ENCODE measurements at regions not wholly inside any gene's neighbourhood (a gene's known extent, or its start where the extent isn't known, plus 50 kb on each side); places are given as distances from the start of the nearest gene placed in this dataset.

DNA sequence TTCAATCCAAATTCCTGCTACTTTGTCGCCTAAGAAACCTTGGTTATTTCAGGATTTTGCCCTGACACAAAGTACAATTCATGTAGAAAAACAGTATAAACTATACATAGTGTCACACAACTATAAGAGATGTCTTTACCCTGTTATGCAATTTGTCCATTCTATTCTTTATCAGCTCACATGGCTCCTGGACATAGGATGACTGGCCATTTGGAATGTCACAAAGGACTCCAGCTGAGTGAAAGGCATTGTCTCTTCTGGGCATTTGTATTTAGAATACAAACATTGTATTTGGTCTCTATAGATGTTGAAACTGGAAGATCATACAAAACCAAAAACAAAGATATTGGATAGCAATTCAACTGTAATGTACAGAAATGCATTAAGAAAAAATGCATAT is 944.6 kb upstream of the LRRTM1 start:
- Histone ChIP-seq H3K79me2 (ENCODE audit: insufficient read depth, low read length) (no peaks in the 10 kb centered on the region), H3K4me2 (ENCODE audit: low read depth, low read length, poor library complexity, severe bottlenecking) (no peak overlapping the region), H3K9ac (ENCODE audit: low read depth, low read length, poor library complexity, severe bottlenecking) (no peak overlapping the region), H3K27me3 (ENCODE audit: insufficient read depth, low read length, poor library complexity, severe bottlenecking) (no peaks in the 10 kb centered on the region), H3F3A (ENCODE audit: low read depth) (no peaks in the 10 kb centered on the region), H3K9me3 (ENCODE audit: insufficient read depth, low read depth, low read length) (no peaks in the 10 kb centered on the region), H3K36me3 (ENCODE audit: insufficient read depth, low read length) (no peaks in the 10 kb centered on the region), H3K4me3 (ENCODE audit: low read length, poor library complexity, severe bottlenecking) (no peak overlapping the region), H4K20me1 (ENCODE audit: insufficient read depth, low read length, poor library complexity, severe bottlenecking) (no peaks in the 10 kb centered on the region), H2AFZ (ENCODE audit: low read length) (no peak overlapping the region), H3K9me2 (replicated peaks; ENCODE audit: low read depth, low read length) (no peaks in the 10 kb centered on the region), H3K4me1 (ENCODE audit: insufficient read depth, low read length, poor library complexity, severe bottlenecking) (no peaks in the 10 kb centered on the region)
- TF ChIP-seq, protein P1, sequence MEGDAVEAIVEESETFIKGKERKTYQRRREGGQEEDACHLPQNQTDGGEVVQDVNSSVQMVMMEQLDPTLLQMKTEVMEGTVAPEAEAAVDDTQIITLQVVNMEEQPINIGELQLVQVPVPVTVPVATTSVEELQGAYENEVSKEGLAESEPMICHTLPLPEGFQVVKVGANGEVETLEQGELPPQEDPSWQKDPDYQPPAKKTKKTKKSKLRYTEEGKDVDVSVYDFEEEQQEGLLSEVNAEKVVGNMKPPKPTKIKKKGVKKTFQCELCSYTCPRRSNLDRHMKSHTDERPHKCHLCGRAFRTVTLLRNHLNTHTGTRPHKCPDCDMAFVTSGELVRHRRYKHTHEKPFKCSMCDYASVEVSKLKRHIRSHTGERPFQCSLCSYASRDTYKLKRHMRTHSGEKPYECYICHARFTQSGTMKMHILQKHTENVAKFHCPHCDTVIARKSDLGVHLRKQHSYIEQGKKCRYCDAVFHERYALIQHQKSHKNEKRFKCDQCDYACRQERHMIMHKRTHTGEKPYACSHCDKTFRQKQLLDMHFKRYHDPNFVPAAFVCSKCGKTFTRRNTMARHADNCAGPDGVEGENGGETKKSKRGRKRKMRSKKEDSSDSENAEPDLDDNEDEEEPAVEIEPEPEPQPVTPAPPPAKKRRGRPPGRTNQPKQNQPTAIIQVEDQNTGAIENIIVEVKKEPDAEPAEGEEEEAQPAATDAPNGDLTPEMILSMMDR (conservative IDR thresholded peaks at IDR 0.05; ENCODE audit: low read length): no peak
- no peak for TF ChIP-seq EZH2phosphoT487 (IDR thresholded peaks at IDR 0.05; ENCODE audit: borderline replicate concordance)

- H3K9me2 ChIP-seq (replicated peaks; ENCODE audit: low read depth, low read length): no peaks in the 10 kb centered on the region
These were observed 943.1 kb upstream of the LRRTM1 start for GRCh38 chr2:81247648-81248047.

GRCh38 chr2:81242501-81242900 is 937.9 kb upstream of the LRRTM1 start:
- Histone ChIP-seq H3K27me3 (ENCODE audit: insufficient read depth, low read length, poor library complexity, severe bottlenecking) (no peaks in the 10 kb centered on the region), H3F3A (ENCODE audit: low read depth) (no peaks in the 10 kb centered on the region), H2AFZ (ENCODE audit: low read length) (no peak overlapping the region), H3K9me3 (ENCODE audit: insufficient read depth, low read depth, low read length) (no peaks in the 10 kb centered on the region), H3K4me2 (ENCODE audit: low read depth, low read length, poor library complexity, severe bottlenecking) (no peak overlapping the region), H3K36me3 (ENCODE audit: insufficient read depth, low read length) (no peaks in the 10 kb centered on the region), H3K4me1 (ENCODE audit: insufficient read depth, low read length, poor library complexity, severe bottlenecking) (no peaks in the 10 kb centered on the region), H4K20me1 (ENCODE audit: insufficient read depth, low read length, poor library complexity, severe bottlenecking) (no peaks in the 10 kb centered on the region), H3K9me2 (replicated peaks; ENCODE audit: low read depth, low read length) (no peaks in the 10 kb centered on the region), H3K4me3 (ENCODE audit: low read length, poor library complexity, severe bottlenecking) (no peak overlapping the region), H3K9ac (ENCODE audit: low read depth, low read length, poor library complexity, severe bottlenecking) (no peak overlapping the region), H3K79me2 (ENCODE audit: insufficient read depth, low read length) (no peaks in the 10 kb centered on the region)
- TF ChIP-seq, protein P1 (conservative IDR thresholded peaks at IDR 0.05; ENCODE audit: low read length): no peak
- TF ChIP-seq EZH2phosphoT487 (IDR thresholded peaks at IDR 0.05; ENCODE audit: borderline replicate concordance): no peak

More at GRCh38 chr2:81247648-81248047, 943.1 kb upstream of the LRRTM1 start:
- Histone ChIP-seq H3K4me3 (ENCODE audit: low read length, poor library complexity, severe bottlenecking) (no peak overlapping the region), H3F3A (ENCODE audit: low read depth) (no peaks in the 10 kb centered on the region), H3K9ac (ENCODE audit: low read depth, low read length, poor library complexity, severe bottlenecking) (no peak overlapping the region), H3K79me2 (ENCODE audit: insufficient read depth, low read length) (no peaks in the 10 kb centered on the region), H3K9me3 (ENCODE audit: insufficient read depth, low read depth, low read length) (no peaks in the 10 kb centered on the region), H3K4me2 (ENCODE audit: low read depth, low read length, poor library complexity, severe bottlenecking) (no peak overlapping the region), H2AFZ (ENCODE audit: low read length) (no peak overlapping the region), H3K4me1 (ENCODE audit: insufficient read depth, low read length, poor library complexity, severe bottlenecking) (no peaks in the 10 kb centered on the region), H4K20me1 (ENCODE audit: insufficient read depth, low read length, poor library complexity, severe bottlenecking) (no peaks in the 10 kb centered on the region), H3K27me3 (ENCODE audit: insufficient read depth, low read length, poor library complexity, severe bottlenecking) (no peaks in the 10 kb centered on the region), H3K36me3 (ENCODE audit: insufficient read depth, low read length) (no peaks in the 10 kb centered on the region)
- no peak for TF ChIP-seq EZH2phosphoT487 (IDR thresholded peaks at IDR 0.05; ENCODE audit: borderline replicate concordance)
- TF ChIP-seq, protein P1 (conservative IDR thresholded peaks at IDR 0.05; ENCODE audit: low read length): no peak

Measured in Loucy (cell line).